HepG2 (cell line): ENCODE measurements at regions not wholly inside any gene's neighbourhood (a gene's known extent, or its start where the extent isn't known, plus 50 kb on each side); places are given as distances from the start of the nearest gene placed in this dataset.

Source experiments
- ATAC-seq: fragments of 200-7000 bp; cut with Tn5 transposase; 3 replicates; pipeline ENCODE4 v1.9.1; 2020; ENCODE audit warnings: mild to moderate bottlenecking, moderate library complexity
- BruUV-seq: library from RNA; stranded (reverse); fragments of 400-500 nt; replicated peaks from 2 replicates; lab custom pipeline; 2021; lab: Mats Ljungman, UMichigan
- CTCF ChIA-PET: fragments of 300-600 bp; formaldehyde crosslinking; extraction: SDS; loops from one replicate; lab custom pipeline; 2021; ENCODE audit warnings: low total read pairs, inconsistent platforms, low intra/inter-chr PET ratio; lab: Yijun Ruan, JAX
- POLR2A ChIA-PET: fragments of 350-600 bp; sonication (Branson Sonifier 250); formaldehyde crosslinking; loops from one replicate; lab custom pipeline; 2020; ENCODE audit warnings: antibody characterized with exemption, inconsistent platforms; lab: Yijun Ruan, JAX
- DNase-seq: peaks from one replicate; pipeline ENCODE4 v3.0.0-alpha.2; 2015; ENCODE audit warnings: low spot score
- FAIRE-seq: peaks from 3 replicates; lab custom pipeline; 2011; peaks lifted over from hg19 to GRCh38; lab: Jason Lieb, UNC
- H2AFZ ChIP-seq: one replicate; pipeline ENCODE4 v1.6.1; 2011; ENCODE audit warnings: low read length, inconsistent platforms
- H3K27ac ChIP-seq: fragments of 300-600 bp; 3 replicates; pipeline ENCODE4 v1.8.0; 2011; ENCODE audit warnings: mixed run types, mild to moderate bottlenecking, mixed read lengths, low read length, inconsistent platforms; ENCODE audit not compliant: insufficient read depth; ENCODE audit errors: extremely low read length
- H3K27me3 ChIP-seq, 2 experiments: fragments of 200-600 bp in 1 of 2; 2 replicates in 1 of 2; 3 replicates in 1 of 2; pipeline versions ENCODE4 v1.6.0 to v1.8.0; 2011; ENCODE audit warnings: low read length in 2 of 2, mild to moderate bottlenecking in 2 of 2, moderate library complexity in 2 of 2, inconsistent platforms in 1 of 2; ENCODE audit not compliant: insufficient read depth in 2 of 2, control insufficient read depth in 1 of 2
- H3K36me3 ChIP-seq, 2 experiments: fragments of 200-600 bp in 1 of 2; replicated peaks in 1 of 2; 2 replicates in 1 of 2; 3 replicates in 1 of 2; pipeline versions ENCODE4 v1.5.1 to v1.8.0; 2011; ENCODE audit warnings: low read length in 2 of 2, inconsistent platforms in 1 of 2; ENCODE audit not compliant: insufficient read depth in 2 of 2, control insufficient read depth in 1 of 2
- H3K4me1 ChIP-seq: 2 replicates; pipeline ENCODE4 v1.5.1; 2012; ENCODE audit warnings: low read length, inconsistent platforms; ENCODE audit not compliant: insufficient read depth
- H3K4me2 ChIP-seq: 2 replicates; pipeline ENCODE4 v1.6.0; 2011; ENCODE audit warnings: low read depth, low read length, inconsistent platforms
- H3K4me3 ChIP-seq, 3 experiments: fragments of 200-600 bp in 1 of 3; sonication (generic), shearing (Covaris generic) in 1 of 3; replicated peaks in 1 of 3; 2 replicates each; pipeline ENCODE4 v1.5.1; 2011 to 2016; ENCODE audit warnings: low read length in 3 of 3, inconsistent platforms in 2 of 3, low read depth in 2 of 3, mild to moderate bottlenecking in 2 of 3, control low read depth in 1 of 3, mixed read lengths in 1 of 3; ENCODE audit not compliant: insufficient read depth in 1 of 3
- H3K79me2 ChIP-seq: one replicate; pipeline ENCODE4 v1.6.1; 2011; ENCODE audit warnings: low read length, inconsistent platforms; ENCODE audit not compliant: insufficient read depth
- H3K9ac ChIP-seq: 2 replicates; pipeline ENCODE4 v1.6.0; 2011; ENCODE audit warnings: mild to moderate bottlenecking, low read depth, low read length, inconsistent platforms; ENCODE audit not compliant: insufficient read depth
- H3K9me3 ChIP-seq: 2 replicates; pipeline ENCODE4 v1.5.1; 2012; ENCODE audit warnings: mild to moderate bottlenecking, low read length
- H4K20me1 ChIP-seq: 2 replicates; pipeline ENCODE4 v1.6.0; 2011; ENCODE audit warnings: inconsistent platforms, mild to moderate bottlenecking, low read length, moderate library complexity; ENCODE audit not compliant: insufficient read depth
- ATF3 ChIP-seq: sonication (generic); formaldehyde crosslinking; IDR thresholded peaks from 2 replicates; pipeline ENCODE4 v1.4.0; 2020; ENCODE audit warnings: missing genetic modification reagents
- BCL6 ChIP-seq: IDR thresholded peaks from 2 replicates; pipeline ENCODE4 v1.6.1; 2016; ENCODE audit warnings: missing genetic modification reagents, missing compliant biosample characterization
- DMAP1 ChIP-seq: IDR thresholded peaks from 2 replicates; pipeline ENCODE4 v1.6.1; 2016
- EP300 ChIP-seq, 3 experiments: sonication (generic) in 1 of 3; formaldehyde crosslinking in 1 of 3; IDR thresholded peaks; 2 replicates each; pipeline versions ENCODE4 v1.5.1 to v1.6.1; 2011 to 2020; ENCODE audit warnings: low read depth in 2 of 3, low read length in 2 of 3, borderline replicate concordance in 1 of 3, improper control_type of control experiment in 1 of 3, mild to moderate bottlenecking in 1 of 3, missing genetic modification reagents in 1 of 3, moderate library complexity in 1 of 3
- HINFP ChIP-seq: sonication (generic); formaldehyde crosslinking; IDR thresholded peaks from 2 replicates; pipeline ENCODE4 v1.4.0; 2020; ENCODE audit warnings: low read depth, mild to moderate bottlenecking, missing genetic modification reagents
- JUN ChIP-seq: sonication (generic); formaldehyde crosslinking; IDR thresholded peaks from 2 replicates; pipeline ENCODE4 v1.4.0; 2020; ENCODE audit warnings: mild to moderate bottlenecking, missing genetic modification reagents
- MLX ChIP-seq: IDR thresholded peaks from 2 replicates; pipeline ENCODE4 v1.6.1; 2016
- POLR2G ChIP-seq: fragments of 200-400 bp; formaldehyde crosslinking; IDR thresholded peaks from 2 replicates; pipeline ENCODE4 v1.6.1; 2018; ENCODE audit warnings: mild to moderate bottlenecking, low read depth, low read length, moderate library complexity
- RCOR2 ChIP-seq: IDR thresholded peaks from 2 replicates; pipeline ENCODE4 v1.6.1; 2016; ENCODE audit warnings: missing biosample characterization, missing genetic modification reagents
- SOX13 ChIP-seq, 3 experiments: fragments of 450-650 bp in 1 of 3; sonication (generic) in 1 of 3; formaldehyde crosslinking in 1 of 3; IDR thresholded peaks in 2 of 3; conservative IDR thresholded peaks in 1 of 3; 2 replicates each; pipeline versions ENCODE4 v1.5.0 to v1.6.1; 2016 to 2020; ENCODE audit warnings: antibody characterized with exemption in 1 of 3, mild to moderate bottlenecking in 1 of 3, missing compliant biosample characterization in 1 of 3, missing genetic modification reagents in 1 of 3, moderate library complexity in 1 of 3
- SSRP1 ChIP-seq: IDR thresholded peaks from 2 replicates; pipeline ENCODE4 v1.6.1; 2016; ENCODE audit warnings: control low read depth
- ZFP91 ChIP-seq: sonication (generic); formaldehyde crosslinking; IDR thresholded peaks from 2 replicates; pipeline ENCODE4 v1.9.0; 2022; ENCODE audit warnings: missing genetic modification reagents, mild to moderate bottlenecking, borderline replicate concordance
- WGBS: methylation state at CpG from one replicate; pipeline ENCODE4 v1.1.6; 2017; ENCODE audit warnings: low lambda C conversion rate; 5-methylcytosine and 5-hydroxymethylcytosine counted together
- in situ Hi-C: cut with HindIII; loops from 2 replicates; pipeline ENCODE4 v1.10.0; 2017; ENCODE audit warnings: low pct_unique_long_range_greater_than_20kb; ENCODE audit not compliant: extremely low pct_ligation_motif_present
- intact Hi-C: fragments of 100-400 bp; cut with micrococcal nuclease; formaldehyde crosslinking; loops from one replicate; pipeline ENCODE4 v1.10.0; 2022; ENCODE audit not compliant: unreplicated experiment
- TF ChIP-seq, protein P1 (sequence below): sonication (generic); formaldehyde crosslinking; conservative IDR thresholded peaks from 2 replicates; pipeline ENCODE4 v1.5.0; 2020; ENCODE audit warnings: missing genetic modification reagents
- TF ChIP-seq, protein P2 (sequence below): sonication (generic); formaldehyde crosslinking; conservative IDR thresholded peaks from 2 replicates; pipeline ENCODE4 v1.4.0; 2020; ENCODE audit warnings: missing genetic modification reagents

DNA sequence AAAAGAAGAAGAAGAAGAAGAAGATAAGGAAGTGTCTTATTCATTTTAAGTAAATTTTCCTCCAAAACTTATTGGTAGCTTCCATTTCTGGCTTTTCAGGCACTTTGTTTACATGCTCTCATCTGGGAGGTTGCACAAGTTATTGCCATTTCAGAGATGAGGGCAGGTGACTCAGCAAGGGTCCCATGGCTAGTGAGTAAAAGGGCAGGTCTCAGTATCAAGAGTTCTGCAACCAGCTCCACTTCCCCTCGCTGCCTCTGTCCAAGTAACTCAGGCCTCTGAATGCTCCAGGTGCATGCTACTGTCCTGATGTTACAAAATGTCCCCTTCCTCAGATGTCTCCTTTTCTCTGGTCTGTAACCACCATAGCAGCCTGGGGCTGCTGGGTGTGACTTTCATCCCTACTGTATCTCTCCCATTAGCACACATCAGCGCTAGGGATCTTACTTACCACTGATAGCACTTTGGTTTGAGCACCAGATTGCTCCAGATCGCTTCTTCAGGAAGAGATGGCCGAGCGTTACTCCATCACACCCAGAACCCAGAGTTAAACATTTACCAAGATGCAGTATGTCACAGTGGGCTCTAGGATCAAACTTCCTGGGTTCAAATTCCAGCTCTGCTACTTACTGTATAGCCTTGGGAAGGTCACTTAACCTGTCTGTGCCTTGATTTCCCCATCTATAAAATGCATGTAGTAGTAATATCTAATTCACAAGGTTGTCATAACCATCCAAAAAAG, 57.4 kb upstream of the LAPTM4A start:
- H3K9me3 ChIP-seq, result peaks cover 6% of the 10 kb centered on the region; the same call in 1 of the 2 replicates
- no peaks in the 10 kb centered on the region for H3K27me3 ChIP-seq
- in situ Hi-C loops (no loop called here), intact Hi-C loops (no loop called here)
- 0% methylated on average over 5 of the region's 5 CpGs for WGBS
- peaks cover 82% of the 10 kb centered on the region for H3K4me1 ChIP-seq
- peak; percentile 78 for DNase-seq
- peak overlapping the region; percentile 85 for H3K4me2 ChIP-seq
- BruUV-seq, result TSS peak; percentile 90
- ChIA-PET POLR2A (interaction anchor here (0.6 to 2.6 kb wide), 7 partner anchors 57 to 125 kb away, joined by 6 to 15 read pairs (median 7); partner anchors contain the start of genes LAPTM4A and SDC1), CTCF (interaction anchor here (0.7 kb wide), 1 partner anchor 11 kb away, joined by 3 read pairs; no protein-coding TSS in a partner anchor)
- no peaks in the 10 kb centered on the region for H4K20me1 ChIP-seq
- FAIRE-seq, result peak; percentile 70
- no peaks in the 10 kb centered on the region for H3K36me3 ChIP-seq
- H2AFZ ChIP-seq, result peak overlapping the region; percentile 49
- H3K4me3 ChIP-seq, result peak overlapping the region; percentile 38 to 59 (median 44)
- H3K27ac ChIP-seq, result peak overlapping the region; percentile 58
- peak overlapping the region; percentile 23; the same call in 1 of the 2 replicates for H3K9ac ChIP-seq
- H3K79me2 ChIP-seq, result no peaks in the 10 kb centered on the region
- peak; percentile 51 for ATAC-seq
- TF ChIP-seq SSRP1 (CRISPR knock-in tag) (0 out of 2 replicates have a peak, but pooled peaks have one; percentile 22), ATF3 (CRISPR knock-in tag) (peak; percentile 16; the same call in 1 of the 2 replicates), MLX (CRISPR knock-in tag) (0 out of 2 replicates have a peak, but pooled peaks have one; percentile 13), EP300 (IDR thresholded peaks at IDR 0.05; ENCODE audit: low read depth in 2 of 2, low read length in 2 of 2) (peak in 1 of 2 experiments; percentile 56; a peak in 2 of 4 replicates), EP300 (CRISPR knock-in tag; IDR thresholded peaks at IDR 0.05; ENCODE audit: borderline replicate concordance) (no peak), BCL6 (peak; percentile 69; the same call in 1 of the 2 replicates), JUN (CRISPR knock-in tag) (0 out of 2 replicates have a peak, but pooled peaks have one; percentile 33), SOX13 (IDR thresholded peaks at IDR 0.05) (no peak), SOX13 (CRISPR knock-in tag; conservative IDR thresholded peaks at IDR 0.05 in 1 of 2, IDR thresholded peaks at IDR 0.05 in 1 of 2) (peak in 1 of 2 experiments; percentile 22; a peak in 1 of 4 replicates), POLR2G (peak; percentile 44; the same call in 1 of the 2 replicates), DMAP1 (CRISPR knock-in tag) (no peak), HINFP (CRISPR knock-in tag) (peak; percentile 33; the same call in 1 of the 2 replicates), RCOR2 (CRISPR knock-in tag) (peak; percentile 63; the same call in 1 of the 2 replicates), ZFP91 (no peak; the same call in 1 of the 2 replicates)
- TF ChIP-seq, protein P1, sequence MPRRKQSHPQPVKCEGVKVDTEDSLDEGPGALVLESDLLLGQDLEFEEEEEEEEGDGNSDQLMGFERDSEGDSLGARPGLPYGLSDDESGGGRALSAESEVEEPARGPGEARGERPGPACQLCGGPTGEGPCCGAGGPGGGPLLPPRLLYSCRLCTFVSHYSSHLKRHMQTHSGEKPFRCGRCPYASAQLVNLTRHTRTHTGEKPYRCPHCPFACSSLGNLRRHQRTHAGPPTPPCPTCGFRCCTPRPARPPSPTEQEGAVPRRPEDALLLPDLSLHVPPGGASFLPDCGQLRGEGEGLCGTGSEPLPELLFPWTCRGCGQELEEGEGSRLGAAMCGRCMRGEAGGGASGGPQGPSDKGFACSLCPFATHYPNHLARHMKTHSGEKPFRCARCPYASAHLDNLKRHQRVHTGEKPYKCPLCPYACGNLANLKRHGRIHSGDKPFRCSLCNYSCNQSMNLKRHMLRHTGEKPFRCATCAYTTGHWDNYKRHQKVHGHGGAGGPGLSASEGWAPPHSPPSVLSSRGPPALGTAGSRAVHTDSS, result no peak
- TF ChIP-seq, protein P2, sequence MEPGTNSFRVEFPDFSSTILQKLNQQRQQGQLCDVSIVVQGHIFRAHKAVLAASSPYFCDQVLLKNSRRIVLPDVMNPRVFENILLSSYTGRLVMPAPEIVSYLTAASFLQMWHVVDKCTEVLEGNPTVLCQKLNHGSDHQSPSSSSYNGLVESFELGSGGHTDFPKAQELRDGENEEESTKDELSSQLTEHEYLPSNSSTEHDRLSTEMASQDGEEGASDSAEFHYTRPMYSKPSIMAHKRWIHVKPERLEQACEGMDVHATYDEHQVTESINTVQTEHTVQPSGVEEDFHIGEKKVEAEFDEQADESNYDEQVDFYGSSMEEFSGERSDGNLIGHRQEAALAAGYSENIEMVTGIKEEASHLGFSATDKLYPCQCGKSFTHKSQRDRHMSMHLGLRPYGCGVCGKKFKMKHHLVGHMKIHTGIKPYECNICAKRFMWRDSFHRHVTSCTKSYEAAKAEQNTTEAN (CRISPR knock-in tag), result 0 out of 2 replicates have a peak, but pooled peaks have one; percentile 40
